Thymus (tissue), 11 donors: ENCODE measurements at regions not wholly inside any gene's neighbourhood (a gene's known extent, or its start where the extent isn't known, plus 50 kb on each side); places are given as distances from the start of the nearest gene placed in this dataset.

Experiments
- DNase-seq, 9 donors: peaks; one replicate each; pipeline ENCODE4 v3.0.0-alpha.2; 2013; ENCODE audit warnings: low spot score in 9 of 9, low read depth in 6 of 9, missing footprints in 1 of 9
- H3K27ac ChIP-seq, 2 donors: one replicate each; pipeline ENCODE4 v1.5.1; 2013; ENCODE audit warnings: control low read depth in 1 of 2, low read depth in 1 of 2, low read length in 1 of 2, mild to moderate bottlenecking in 1 of 2, moderate library complexity in 1 of 2
- H3K27me3 ChIP-seq, 2 donors: one replicate each; pipeline ENCODE4 v1.5.1; 2013; ENCODE audit warnings: low read length in 1 of 2; ENCODE audit not compliant: control insufficient read depth in 2 of 2, insufficient read depth in 1 of 2
- H3K36me3 ChIP-seq, 2 donors: one replicate each; pipeline ENCODE4 v1.5.1; 2013; ENCODE audit warnings: low read length in 1 of 2, mild to moderate bottlenecking in 1 of 2, moderate library complexity in 1 of 2; ENCODE audit not compliant: control insufficient read depth in 2 of 2, insufficient read depth in 2 of 2
- H3K4me1 ChIP-seq, 2 donors: one replicate each; pipeline ENCODE4 v1.5.1; 2013; ENCODE audit warnings: low read length in 2 of 2; ENCODE audit not compliant: control insufficient read depth in 2 of 2, insufficient read depth in 2 of 2
- H3K4me3 ChIP-seq, 2 donors: one replicate each; pipeline ENCODE4 v1.5.1; 2013; ENCODE audit warnings: low read length in 2 of 2, control low read depth in 1 of 2, mild to moderate bottlenecking in 1 of 2
- H3K9me3 ChIP-seq, 2 donors: one replicate each; pipeline ENCODE4 v1.5.1; 2013; ENCODE audit warnings: low read length in 1 of 2, mild to moderate bottlenecking in 1 of 2; ENCODE audit not compliant: control insufficient read depth in 2 of 2, insufficient read depth in 1 of 2
- WGBS: extraction: QIAGEN DNeasy Blood & Tissue Kit; methylation state at CpG from one replicate; pipeline ENCODE4 v1.1.7; 2013; 5-methylcytosine and 5-hydroxymethylcytosine counted together
- donor health status: healthy.

DNA sequence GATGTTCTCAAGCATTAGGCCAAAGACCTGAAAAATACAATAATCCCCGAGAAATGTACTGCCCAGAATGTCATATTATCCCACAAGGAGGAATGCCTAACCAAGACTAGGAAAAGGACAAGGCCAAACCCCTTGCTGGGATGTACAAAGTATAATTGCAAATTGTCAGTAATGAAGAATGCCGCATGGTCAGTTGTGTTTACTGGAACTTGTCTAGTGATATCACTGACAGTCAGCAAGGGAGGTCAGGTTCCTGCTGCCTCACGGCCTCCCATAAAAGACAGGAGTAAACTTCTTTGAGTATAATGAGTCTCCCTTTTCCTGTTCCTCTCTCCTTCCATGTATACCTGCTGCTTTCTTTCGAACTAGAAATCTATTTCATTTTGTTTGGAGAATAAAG lies 222.8 kb downstream of the RHOU start:
- 95% methylated on average over 4 of the region's 4 CpGs for WGBS
- no peak overlapping the region for H3K27ac ChIP-seq
- no peaks in the 10 kb centered on the region for H3K36me3 ChIP-seq
- peaks cover 2 to 7% of the 10 kb centered on the region in 2 donors for H3K4me1 ChIP-seq
- no peak overlapping the region for H3K4me3 ChIP-seq
- H3K9me3 ChIP-seq = no peaks in the 10 kb centered on the region
- H3K27me3 ChIP-seq = no peaks in the 10 kb centered on the region
- DNase-seq = no peak

DNA sequence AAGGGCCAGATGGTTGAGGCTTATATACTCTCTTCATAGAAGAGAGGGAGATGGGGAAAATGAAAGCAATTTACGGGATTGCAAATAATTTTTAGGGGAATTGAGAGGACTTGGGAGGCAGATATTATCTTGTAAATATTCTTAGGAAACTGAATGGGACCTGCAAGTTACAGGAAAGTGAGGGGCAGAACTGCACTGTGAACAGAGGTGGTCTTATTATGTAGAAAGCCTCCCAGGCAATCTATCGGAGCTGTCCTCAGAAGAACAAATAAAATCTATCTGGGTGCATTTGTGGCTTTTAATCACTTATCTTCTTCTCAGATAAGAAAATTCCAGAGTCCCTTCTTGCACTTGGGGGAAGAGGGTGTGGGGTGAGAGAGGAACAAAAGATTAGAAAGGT lies 223.5 kb downstream of the RHOU start:
- Histone ChIP-seq H3K27me3 (no peaks in the 10 kb centered on the region), H3K27ac (no peak overlapping the region), H3K4me3 (no peak overlapping the region), H3K36me3 (no peaks in the 10 kb centered on the region), H3K4me1 (peaks cover 2 to 4% of the 10 kb centered on the region in 2 donors), H3K9me3 (no peaks in the 10 kb centered on the region)
- WGBS = over 99% methylated on average over 2 of the region's 2 CpGs
- DNase-seq = no peak

DNA sequence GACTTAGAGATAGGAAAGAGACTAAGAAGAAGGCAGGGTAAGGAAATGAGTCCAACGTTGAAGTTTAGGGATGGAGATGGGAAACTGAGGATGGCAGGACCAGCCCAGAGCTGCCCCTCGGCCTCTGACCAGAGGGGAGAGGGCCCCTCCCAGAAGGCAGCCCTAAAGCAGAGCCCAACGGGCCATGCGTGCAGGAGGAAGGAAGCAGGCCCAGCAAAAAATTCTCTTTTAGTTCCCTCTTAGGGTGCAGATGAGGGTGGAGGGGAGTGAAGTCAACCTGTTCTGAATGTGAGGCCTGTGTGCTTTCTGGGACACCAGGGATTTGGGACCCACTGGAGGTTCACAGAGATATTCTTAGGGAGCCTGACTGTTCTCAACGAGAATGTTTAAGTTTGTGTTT lies 225.4 kb downstream of the RHOU start:
- no peak for DNase-seq
- no peaks in the 10 kb centered on the region for H3K36me3 ChIP-seq
- no peaks in the 10 kb centered on the region for H3K27me3 ChIP-seq
- no peak overlapping the region for H3K27ac ChIP-seq
- 62% methylated on average over 5 of the region's 5 CpGs for WGBS
- peaks cover 2 to 4% of the 10 kb centered on the region in 2 donors for H3K4me1 ChIP-seq
- H3K4me3 ChIP-seq = no peak overlapping the region
- no peaks in the 10 kb centered on the region for H3K9me3 ChIP-seq

DNA sequence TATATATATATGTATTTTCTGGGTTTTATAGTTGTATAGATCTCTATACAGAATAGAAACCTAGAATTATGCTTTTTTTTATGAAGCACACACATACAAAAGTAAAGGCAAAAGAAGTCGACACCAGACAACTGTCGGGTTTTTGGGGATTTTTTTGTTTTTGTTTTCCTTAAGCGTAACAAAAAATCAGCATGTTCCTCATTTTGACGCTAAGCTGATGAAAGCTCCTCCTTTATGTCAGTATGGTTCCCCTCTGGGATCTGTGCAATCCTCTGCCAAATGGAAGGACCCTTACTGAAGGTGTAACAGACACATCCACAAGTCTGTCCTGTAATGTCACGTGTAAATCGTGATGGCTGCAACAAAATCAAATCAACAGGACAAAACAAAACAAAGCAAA lies 226.2 kb downstream of the RHOU start:
- 94% methylated on average over 6 of the region's 6 CpGs for WGBS
- Histone ChIP-seq H3K4me3 (no peak overlapping the region), H3K27ac (no peak overlapping the region), H3K9me3 (no peaks in the 10 kb centered on the region), H3K36me3 (no peaks in the 10 kb centered on the region), H3K4me1 (peaks cover 2 to 4% of the 10 kb centered on the region in 2 donors), H3K27me3 (no peaks in the 10 kb centered on the region)
- no peak for DNase-seq

DNA sequence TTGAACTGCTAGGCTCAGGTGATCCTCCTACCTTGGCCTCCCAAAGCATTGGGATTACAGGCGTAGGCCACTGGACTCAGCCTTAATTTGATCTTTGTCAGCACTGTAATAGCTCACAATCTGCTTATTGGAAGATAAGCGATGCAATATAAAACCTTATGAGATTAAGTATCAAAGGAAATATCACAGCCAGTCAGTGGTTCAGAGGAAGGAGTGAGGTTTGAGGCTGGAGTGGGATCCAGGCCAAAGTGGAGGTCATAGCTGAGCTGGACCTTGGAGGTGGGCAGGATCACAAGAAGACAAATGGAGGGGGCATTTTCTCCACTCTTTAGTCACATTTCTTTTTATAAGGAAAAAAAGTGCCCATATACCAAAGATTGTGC lies 228.5 kb downstream of the RHOU start:
- Histone ChIP-seq H3K9me3 (no peaks in the 10 kb centered on the region), H3K4me3 (no peak overlapping the region), H3K36me3 (no peaks in the 10 kb centered on the region), H3K27me3 (no peaks in the 10 kb centered on the region), H3K27ac (no peak overlapping the region), H3K4me1 (peaks cover 2 to 4% of the 10 kb centered on the region in 2 donors)
- 74% methylated on average over 2 of the region's 2 CpGs for WGBS
- no peak for DNase-seq

DNA sequence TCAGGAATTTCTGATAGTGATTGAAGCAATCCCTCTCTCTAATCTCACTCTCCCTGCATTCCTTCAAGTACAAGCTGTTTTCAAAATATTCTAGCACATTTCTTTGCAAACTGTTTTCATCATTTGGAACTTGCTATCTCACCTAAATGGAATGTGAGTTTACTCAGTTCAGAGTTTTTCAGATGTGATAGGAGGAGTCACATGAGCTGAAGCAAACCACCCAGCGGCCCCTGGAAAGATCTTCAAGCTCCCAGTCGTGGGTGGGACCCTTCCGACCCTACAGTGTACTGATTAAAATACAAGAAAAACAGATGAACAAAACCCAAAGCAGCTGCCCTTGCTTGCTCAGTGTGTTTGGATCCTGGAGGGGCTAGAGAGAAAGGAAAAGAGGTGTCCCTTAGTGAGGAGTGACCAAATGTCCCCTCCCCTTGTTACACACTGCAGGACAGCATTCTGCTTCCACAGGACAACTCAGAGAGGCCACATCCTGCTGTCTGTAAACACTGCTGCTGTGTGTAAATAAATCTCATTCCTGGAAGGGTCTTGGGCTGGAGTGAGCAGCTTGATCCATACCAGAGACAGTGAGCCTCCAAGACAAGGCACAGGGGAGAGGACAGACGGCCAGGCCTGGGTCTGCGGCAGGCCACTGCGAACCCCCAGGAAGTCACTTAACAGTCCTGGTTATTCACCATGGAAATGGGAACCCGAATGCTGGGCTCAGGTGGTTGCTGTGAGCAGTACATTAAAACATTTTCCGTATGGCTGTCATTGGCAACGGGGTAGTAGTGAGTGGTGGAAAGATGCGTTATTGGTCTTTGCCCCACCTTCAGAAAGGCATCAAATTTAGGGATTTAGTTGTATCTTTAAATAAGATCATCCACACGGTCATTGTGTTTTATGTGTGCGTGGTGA lies 229.2 kb downstream of the RHOU start:
- Histone ChIP-seq H3K36me3 (no peaks in the 10 kb centered on the region), H3K9me3 (no peaks in the 10 kb centered on the region), H3K4me3 (no peak overlapping the region), H3K4me1 (peaks cover 2 to 4% of the 10 kb centered on the region in 2 donors), H3K27me3 (no peaks in the 10 kb centered on the region), H3K27ac (no peak overlapping the region)
- WGBS = 91% methylated on average over 12 of the region's 12 CpGs
- no peak for DNase-seq

DNA sequence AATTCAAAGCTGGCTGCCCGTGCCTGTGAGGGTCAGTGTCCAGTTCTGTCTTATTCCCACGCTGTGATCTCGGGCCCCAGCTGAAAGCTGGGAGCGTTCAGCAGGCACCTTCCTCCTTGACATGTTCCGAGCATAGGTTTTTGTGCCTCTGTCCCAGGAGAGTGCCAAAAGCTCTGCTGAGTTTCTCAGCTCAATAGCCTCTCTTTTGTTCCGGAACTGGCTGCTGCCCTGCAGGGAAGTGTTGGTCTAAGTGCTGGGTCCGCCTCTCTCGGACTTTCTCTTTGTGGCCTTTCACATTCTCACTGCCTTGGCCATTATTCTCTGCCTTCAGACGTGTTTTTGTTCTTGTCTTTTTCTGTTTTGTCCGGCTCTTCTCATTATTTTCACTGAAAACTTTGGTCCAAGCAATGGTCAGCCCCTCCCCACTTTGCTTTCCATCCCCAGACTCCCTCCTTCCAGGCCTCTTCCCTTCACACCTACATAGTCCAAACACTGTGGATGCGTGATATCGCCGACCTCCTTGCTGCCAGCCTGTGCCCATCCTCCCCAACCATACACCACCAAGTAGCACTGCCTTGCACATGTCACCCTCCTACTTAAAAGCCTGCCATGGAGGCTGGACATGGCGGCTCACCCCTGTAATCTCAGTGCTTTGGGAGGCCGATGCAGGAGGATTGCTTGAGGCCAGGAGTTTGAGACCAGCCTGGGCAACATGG lies 233.8 kb downstream of the RHOU start:
- Histone ChIP-seq H3K4me1 (peaks cover 0 to 6% of the 10 kb centered on the region in 2 donors), H3K27me3 (no peaks in the 10 kb centered on the region), H3K36me3 (no peaks in the 10 kb centered on the region), H3K9me3 (peaks cover 0 to 2% of the 10 kb centered on the region in 2 donors), H3K4me3 (no peak overlapping the region), H3K27ac (no peak overlapping the region)
- DNase-seq = no peak
- 98% methylated on average over 15 of the region's 15 CpGs for WGBS

DNA sequence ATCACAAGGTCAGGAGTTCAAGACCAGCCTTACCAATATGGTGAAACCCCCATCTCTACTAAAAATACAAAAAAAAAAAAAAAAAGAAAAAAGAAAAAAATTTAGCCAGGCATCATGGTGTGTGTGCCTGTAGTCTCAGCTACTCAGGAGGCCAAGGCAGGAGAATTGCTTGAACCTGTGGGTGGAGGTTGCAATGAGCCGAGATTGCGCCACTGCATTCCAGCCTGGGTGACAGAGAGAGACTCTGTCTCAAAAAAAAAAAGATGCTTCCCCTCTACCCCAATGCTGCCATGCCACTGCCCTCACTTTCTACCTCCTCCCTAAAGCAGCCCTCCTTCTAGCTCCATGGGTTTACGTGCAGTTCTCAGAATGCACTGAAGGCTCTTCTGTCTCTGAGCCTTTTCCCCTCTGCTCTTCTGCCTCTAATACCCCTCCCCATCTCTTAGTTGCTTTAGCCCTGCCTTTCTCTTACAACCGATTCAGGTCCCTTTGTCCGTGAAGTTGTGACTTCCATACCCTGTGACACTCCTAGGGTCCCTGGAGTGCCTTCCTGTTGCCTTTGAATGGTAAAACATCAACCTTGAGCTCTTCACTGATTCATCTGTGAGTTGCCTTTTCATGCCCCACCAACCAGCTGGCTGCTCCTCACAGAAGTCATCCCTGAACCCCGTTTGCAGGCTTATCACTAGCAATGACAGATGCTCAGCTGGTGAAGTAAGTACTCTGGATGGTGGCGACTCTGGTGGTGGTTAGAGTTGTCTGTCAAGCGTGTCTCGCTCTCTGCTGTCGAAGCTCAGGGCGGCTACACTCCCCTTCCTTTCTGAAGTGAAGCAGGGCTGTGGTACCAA lies 234.9 kb downstream of the RHOU start:
- Histone ChIP-seq H3K27ac (no peak overlapping the region), H3K36me3 (no peaks in the 10 kb centered on the region), H3K27me3 (no peaks in the 10 kb centered on the region), H3K4me1 (peaks cover 0 to 14% of the 10 kb centered on the region in 2 donors), H3K4me3 (no peak overlapping the region), H3K9me3 (peaks cover 0 to 2% of the 10 kb centered on the region in 2 donors)
- no peak for DNase-seq
- 97% methylated on average over 11 of the region's 11 CpGs for WGBS
